IMR-90 (cell line): ENCODE measurements at regions not wholly inside any gene's neighbourhood (a gene's known extent, or its start where the extent isn't known, plus 50 kb on each side); places are given as distances from the start of the nearest gene placed in this dataset.

Source experiments
- ATAC-seq: fragments of 200-7000 bp; cut with Tn5 transposase; 2 replicates; pipeline ENCODE4 v1.9.1; 2020; ENCODE audit warnings: low read depth, mild to moderate bottlenecking, moderate library complexity
- BruUV-seq: library from RNA; stranded (reverse); fragments of 400-500 nt; replicated peaks from 2 replicates; lab custom pipeline; 2021; lab: Mats Ljungman, UMichigan
- CTCF ChIA-PET: fragments of 300-600 bp; formaldehyde crosslinking; extraction: SDS; loops from one replicate; lab custom pipeline; 2021; ENCODE audit warnings: antibody characterized with exemption; lab: Yijun Ruan, JAX
- POLR2A ChIA-PET: fragments of 300-600 bp; sonication (Branson Sonifier 250); formaldehyde crosslinking; loops from one replicate; lab custom pipeline; 2022; ENCODE audit warnings: antibody characterized with exemption; ENCODE audit not compliant: unreplicated experiment; lab: Charles Lee
- DNase-seq: peaks from one replicate; pipeline ENCODE4 v3.0.0; 2013
- H2AFZ ChIP-seq: replicated peaks from 2 replicates; pipeline ENCODE3; 2013; ENCODE audit warnings: low read length, mild to moderate bottlenecking; ENCODE audit not compliant: poor library complexity
- H2AK5ac ChIP-seq: 2 replicates; pipeline ENCODE4 v1.6.1; 2013; ENCODE audit warnings: low read depth, low read length, inconsistent platforms
- H2AK9ac ChIP-seq: replicated peaks from 2 replicates; pipeline ENCODE3; 2013; ENCODE audit warnings: mild to moderate bottlenecking, low read depth, low read length, moderate library complexity; ENCODE audit not compliant: poor library complexity
- H2BK120ac ChIP-seq: 2 replicates; pipeline ENCODE4 v1.6.1; 2013; ENCODE audit warnings: low read depth, low read length, inconsistent platforms
- H2BK15ac ChIP-seq: 3 replicates; pipeline ENCODE4 v1.6.1; 2013; ENCODE audit warnings: low read depth, low read length, inconsistent platforms
- H2BK20ac ChIP-seq: 2 replicates; pipeline ENCODE4 v1.6.1; 2013; ENCODE audit warnings: low read depth, mild to moderate bottlenecking, inconsistent platforms, low read length, moderate library complexity
- H2BK5ac ChIP-seq: 2 replicates; pipeline ENCODE4 v1.6.1; 2013; ENCODE audit warnings: mild to moderate bottlenecking, low read depth, low read length, inconsistent platforms; ENCODE audit not compliant: poor library complexity, severe bottlenecking
- H3K14ac ChIP-seq: replicated peaks from 2 replicates; pipeline ENCODE4 v1.6.1; 2013; ENCODE audit warnings: low read depth, low read length, inconsistent platforms
- H3K18ac ChIP-seq: 2 replicates; pipeline ENCODE4 v1.6.1; 2013; ENCODE audit warnings: low read depth, low read length, control low read depth
- H3K23ac ChIP-seq: 2 replicates; pipeline ENCODE4 v1.6.1; 2013; ENCODE audit warnings: low read depth, low read length, inconsistent platforms
- H3K27ac ChIP-seq: 2 replicates; pipeline ENCODE4 v1.5.1; 2013; ENCODE audit warnings: mild to moderate bottlenecking, control low read depth, low read length; ENCODE audit not compliant: insufficient read depth
- H3K27me3 ChIP-seq: 2 replicates; pipeline ENCODE4 v1.6.1; 2013; ENCODE audit warnings: low read length; ENCODE audit not compliant: control insufficient read depth, insufficient read depth
- H3K36me3 ChIP-seq: 2 replicates; pipeline ENCODE4 v1.6.1; 2013; ENCODE audit warnings: low read length, mixed read lengths; ENCODE audit not compliant: control insufficient read depth, insufficient read depth
- H3K4ac ChIP-seq: 2 replicates; pipeline ENCODE4 v1.6.1; 2013; ENCODE audit warnings: low read depth, low read length, inconsistent platforms
- H3K4me1 ChIP-seq: 2 replicates; pipeline ENCODE4 v1.6.1; 2013; ENCODE audit warnings: low read length, mixed read lengths; ENCODE audit not compliant: control insufficient read depth, insufficient read depth
- H3K4me2 ChIP-seq: 2 replicates; pipeline ENCODE4 v1.6.1; 2013; ENCODE audit warnings: low read depth, mild to moderate bottlenecking, control low read depth, low read length, moderate library complexity
- H3K4me3 ChIP-seq: 2 replicates; pipeline ENCODE4 v1.5.1; 2013; ENCODE audit warnings: low read depth, mild to moderate bottlenecking, control low read depth, low read length, moderate library complexity; ENCODE audit not compliant: insufficient read depth
- H3K56ac ChIP-seq: 2 replicates; pipeline ENCODE4 v1.6.1; 2013; ENCODE audit warnings: low read length, inconsistent platforms; ENCODE audit not compliant: insufficient read depth; ENCODE audit errors: extremely low read depth
- H3K79me1 ChIP-seq, 2 experiments: 2 replicates each; pipeline ENCODE4 v1.6.1; 2013; ENCODE audit warnings: low read length in 2 of 2, inconsistent platforms in 1 of 2, low read depth in 1 of 2
- H3K9ac ChIP-seq: 2 replicates; pipeline ENCODE4 v1.6.1; 2013; ENCODE audit warnings: low read depth, low read length, control low read depth
- H3K9me1 ChIP-seq: 2 replicates; pipeline ENCODE4 v1.6.1; 2013; ENCODE audit warnings: low read length, inconsistent platforms; ENCODE audit not compliant: insufficient read depth
- H3K9me3 ChIP-seq: 2 replicates; pipeline ENCODE4 v1.6.1; 2013; ENCODE audit warnings: low read length; ENCODE audit not compliant: control insufficient read depth, insufficient read depth
- H4K20me1 ChIP-seq: 2 replicates; pipeline ENCODE4 v1.6.1; 2013; ENCODE audit warnings: low read length, inconsistent platforms; ENCODE audit not compliant: insufficient read depth
- H4K5ac ChIP-seq: 2 replicates; pipeline ENCODE4 v1.6.1; 2013; ENCODE audit warnings: mild to moderate bottlenecking, low read depth, low read length, control low read depth
- H4K8ac ChIP-seq, 2 experiments: 2 replicates each; pipeline ENCODE4 v1.6.1; 2013; ENCODE audit warnings: low read depth in 2 of 2, low read length in 2 of 2, control low read depth in 1 of 2, inconsistent platforms in 1 of 2
- H4K91ac ChIP-seq: 2 replicates; pipeline ENCODE4 v1.6.1; 2013; ENCODE audit warnings: low read depth, low read length, inconsistent platforms; ENCODE audit not compliant: insufficient read depth
- FOS ChIP-seq: fragments of 150-350 bp; IDR thresholded peaks from 2 replicates; pipeline ENCODE4 v1.6.1; 2016; ENCODE audit warnings: low read depth, low read length
- MXI1 ChIP-seq: IDR thresholded peaks from 2 replicates; pipeline ENCODE4 v1.6.1; 2012; ENCODE audit warnings: low read depth, mild to moderate bottlenecking, low read length, moderate library complexity, borderline replicate concordance
- RFX5 ChIP-seq: IDR thresholded peaks from 2 replicates; pipeline ENCODE4 v1.8.0; 2012; ENCODE audit warnings: low read depth, mild to moderate bottlenecking, low read length, moderate library complexity
- WGBS, 2 experiments: methylation state at CpG; one replicate each; pipeline versions ENCODE4 v1.1.5 to v1.1.7; 2013; ENCODE audit warnings: missing lambda C conversion rate in 2 of 2; ENCODE audit not compliant: insufficient read length in 1 of 2; ENCODE audit errors: extremely low coverage in 2 of 2; 5-methylcytosine and 5-hydroxymethylcytosine counted together
- dilution Hi-C: fragments of 300-500 bp; cut with HindIII; formaldehyde crosslinking; loops from one replicate; pipeline ENCODE4 v1.14.3; 2018; ENCODE audit warnings: low sequenced_read_pairs; ENCODE audit not compliant: unreplicated experiment
- in situ Hi-C: fragments of 300-500 bp; cut with MboI; formaldehyde crosslinking; loops from 3 replicates; pipeline ENCODE4 v1.14.3; 2019; ENCODE audit warnings: low sequenced_read_pairs, inconsistent platforms, mixed read lengths
- intact Hi-C: fragments of 100-400 bp; cut with micrococcal nuclease; formaldehyde crosslinking; loops from 2 replicates; pipeline ENCODE4 v1.10.0; 2022

DNA sequence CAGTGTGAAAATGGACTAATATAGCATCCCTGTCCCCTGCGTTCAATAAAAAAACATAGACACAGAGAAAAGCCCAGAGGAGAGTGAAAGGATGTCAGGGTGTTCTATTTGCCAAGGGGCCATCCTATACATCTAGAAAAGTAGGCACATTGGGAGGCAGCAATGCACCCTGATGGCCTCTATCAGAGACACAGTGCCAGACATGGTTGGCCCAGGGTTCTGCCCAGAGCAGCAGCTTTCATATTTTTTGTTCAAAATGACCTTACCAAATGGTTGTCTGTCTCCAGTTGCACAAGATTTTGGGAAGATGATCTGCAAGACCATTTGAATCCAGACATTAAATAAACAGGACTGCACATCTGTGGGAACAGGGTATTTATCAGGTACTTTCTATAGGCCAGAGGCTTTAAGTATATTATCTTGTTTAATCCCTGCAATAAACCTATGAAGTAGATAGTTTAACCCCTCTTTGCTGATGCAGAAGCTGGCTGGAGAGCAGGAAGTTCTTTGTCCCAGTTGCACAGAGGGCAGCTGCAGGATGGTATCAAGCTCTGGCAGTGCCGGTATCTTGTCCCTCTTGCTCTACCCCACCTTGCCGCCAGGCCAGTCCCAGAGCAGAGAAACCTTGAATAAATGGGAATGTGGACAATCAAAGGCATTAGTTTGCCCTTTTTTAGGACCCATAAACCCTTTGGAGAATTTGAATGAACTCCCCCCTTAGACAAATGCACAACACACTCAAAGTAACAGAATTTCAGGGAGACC lies 171.8 kb upstream of the PWP1 start:
- BruUV-seq, result no TSS peak
- CTCF ChIA-PET, result no interaction called here
- no peak overlapping the region for H3K27ac ChIP-seq
- in situ Hi-C loops (no loop called here), dilution Hi-C loops (no loop called here), intact Hi-C loops (no loop called here)
- no peak overlapping the region for H3K9ac ChIP-seq
- no peaks in the 10 kb centered on the region; the same call in 1 of the 2 replicates for H3K9me1 ChIP-seq
- H3K23ac ChIP-seq, result no peak overlapping the region
- no peak overlapping the region for H2BK15ac ChIP-seq
- H3K4me2 ChIP-seq, result no peak overlapping the region
- DNase-seq (no peak), ATAC-seq (no peak)
- no peak overlapping the region for H2BK120ac ChIP-seq
- peaks cover 4% of the 10 kb centered on the region; the same call in 1 of the 2 replicates for H3K27me3 ChIP-seq
- H2AK9ac ChIP-seq, result no peak overlapping the region
- H3K4ac ChIP-seq, result no peak overlapping the region
- H2BK20ac ChIP-seq, result no peak overlapping the region
- H2BK5ac ChIP-seq, result no peak overlapping the region
- no peak for TF ChIP-seq FOS
- no peak for TF ChIP-seq MXI1
- no peak for TF ChIP-seq RFX5
- H3K9me3 ChIP-seq, result no peaks in the 10 kb centered on the region
- no peak overlapping the region for H4K91ac ChIP-seq
- H3K4me1 ChIP-seq, result peaks cover 4% of the 10 kb centered on the region; the same call in 1 of the 2 replicates
- H3K4me3 ChIP-seq, result no peak overlapping the region
- no peak overlapping the region for H4K5ac ChIP-seq
- H2AK5ac ChIP-seq, result no peak overlapping the region
- POLR2A ChIA-PET, result no interaction called here
- H4K8ac ChIP-seq, result no peak overlapping the region
- H4K20me1 ChIP-seq, result no peaks in the 10 kb centered on the region
- H2AFZ ChIP-seq, result no peak overlapping the region
- no peak overlapping the region for H3K18ac ChIP-seq
- H3K79me1 ChIP-seq, result no peaks in the 10 kb centered on the region
- no peak overlapping the region for H3K56ac ChIP-seq
- H3K14ac ChIP-seq, result no peak overlapping the region
- H3K36me3 ChIP-seq, result no peaks in the 10 kb centered on the region
- no CpG with 5 or more reads among the region's 3 CpGs for WGBS, 2 experiments
